GM18858 (cell line): ENCODE measurements at regions not wholly inside any gene's neighbourhood (a gene's known extent, or its start where the extent isn't known, plus 50 kb on each side); places are given as distances from the start of the nearest gene placed in this dataset.

Experiments
- ATAC-seq: cut with Tn5 transposase; IDR thresholded peaks from one replicate; pipeline ENCODE4 v1.9.1; 2021; ENCODE audit not compliant: unreplicated experiment

DNA sequence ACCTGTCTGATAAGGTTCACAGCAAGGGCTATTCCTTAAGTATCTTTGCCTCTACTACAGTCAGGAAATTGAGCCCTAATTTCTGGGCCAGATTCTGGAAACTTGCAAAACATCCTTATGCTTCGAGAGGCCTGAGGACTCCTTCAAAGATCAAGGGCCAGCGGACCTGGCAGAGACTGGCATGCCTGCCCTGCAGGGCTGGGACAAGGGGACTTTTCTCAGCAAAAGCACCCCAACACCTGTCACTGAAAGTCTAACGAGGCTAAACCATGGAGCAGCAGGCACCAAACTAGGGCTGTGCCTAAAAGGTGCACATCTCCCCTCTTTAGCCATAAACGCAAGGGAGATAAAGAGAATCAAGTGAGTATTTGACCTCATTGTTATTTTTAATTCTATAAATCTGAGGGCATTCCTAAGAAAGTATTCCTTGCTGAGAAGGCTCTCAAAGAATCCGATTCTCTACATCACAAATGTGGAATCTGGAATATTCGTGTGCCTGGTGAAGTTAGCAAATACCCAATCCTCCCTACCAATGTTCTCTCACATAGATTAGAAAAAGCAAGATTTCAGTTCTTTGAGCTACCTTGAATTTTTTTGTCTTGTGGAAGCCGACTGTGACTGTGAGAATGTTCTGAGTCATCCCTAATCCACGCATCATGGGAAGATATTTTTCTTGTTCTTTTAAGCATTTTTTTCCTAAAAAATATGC lies 328.2 kb upstream of the NOVA1 start:
- no peak for ATAC-seq

DNA sequence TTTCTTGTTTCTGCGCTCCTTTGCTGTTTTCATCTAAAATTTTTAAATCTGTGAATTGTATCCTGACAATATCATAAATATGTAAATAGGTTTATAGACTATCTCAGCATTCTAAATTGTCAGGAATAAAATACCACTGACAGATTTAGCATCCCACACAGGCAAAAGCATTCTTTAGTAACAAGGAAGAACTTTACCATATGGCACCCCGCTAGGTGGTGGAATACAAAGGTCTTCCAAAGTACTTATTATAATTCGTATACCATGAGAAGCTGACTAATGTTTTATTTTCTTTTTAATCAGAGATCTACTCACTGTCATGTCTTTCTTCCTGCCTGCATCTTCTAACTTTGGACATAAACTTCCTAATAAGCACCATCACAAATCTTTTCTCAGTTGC lies 328.8 kb upstream of the NOVA1 start:
- no peak for ATAC-seq

DNA sequence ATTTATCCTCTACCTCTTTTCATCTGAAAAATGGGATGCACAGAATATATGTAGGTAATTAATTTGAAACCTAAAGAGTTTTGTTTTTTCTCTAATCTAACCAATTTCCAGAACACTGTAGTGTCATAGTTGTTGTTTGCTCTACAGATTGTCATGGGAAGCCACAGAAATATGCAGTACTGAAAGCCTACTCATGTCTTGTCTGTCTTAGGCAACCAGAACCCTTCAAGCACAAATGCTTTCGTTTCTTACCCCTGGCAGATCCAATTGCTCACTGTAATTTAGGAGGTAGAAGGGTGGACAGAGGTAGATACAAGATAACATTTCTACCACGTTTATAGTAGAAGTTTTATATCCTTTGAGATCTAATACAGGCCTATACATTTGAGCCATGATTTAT lies 330.2 kb upstream of the NOVA1 start:
- no peak for ATAC-seq

DNA sequence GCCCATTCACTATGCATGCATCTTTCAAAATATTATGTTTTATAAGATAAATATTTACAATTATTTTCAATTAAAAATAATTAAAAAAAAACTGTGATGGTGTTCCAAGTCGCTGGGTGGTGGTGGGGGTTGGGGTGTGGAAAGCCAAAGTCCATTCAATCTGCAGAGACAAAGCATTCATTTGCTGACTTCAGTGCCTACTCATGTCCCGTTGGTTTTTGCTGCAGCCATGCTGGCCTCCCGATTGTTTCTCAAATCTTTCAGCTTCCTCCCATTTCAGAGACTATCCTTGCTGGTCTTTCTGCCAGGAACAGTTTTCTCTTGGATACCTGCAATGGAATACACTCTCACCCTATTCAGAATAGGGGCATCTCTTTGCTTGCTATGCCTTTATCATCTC lies 331.5 kb upstream of the NOVA1 start:
- no peak for ATAC-seq

DNA sequence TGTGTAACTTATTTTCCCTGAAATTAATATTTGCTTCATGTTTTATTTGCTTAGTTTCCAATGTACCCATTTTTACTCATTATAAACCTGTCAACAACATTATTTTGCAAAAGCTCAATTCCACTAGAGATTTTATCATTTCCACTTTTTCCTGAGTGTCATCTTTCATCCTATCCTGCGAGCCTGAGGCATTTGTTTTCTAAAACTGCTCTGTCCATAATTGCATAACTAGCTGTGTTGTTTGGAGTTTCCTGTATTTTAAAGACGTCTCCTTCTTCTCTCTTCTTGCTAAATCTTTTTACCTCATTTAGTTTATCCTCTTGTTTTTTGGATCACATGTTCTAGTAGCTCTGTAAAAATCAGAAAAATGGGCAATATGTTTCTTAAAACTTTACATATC lies 332.7 kb upstream of the NOVA1 start:
- no peak for ATAC-seq

DNA sequence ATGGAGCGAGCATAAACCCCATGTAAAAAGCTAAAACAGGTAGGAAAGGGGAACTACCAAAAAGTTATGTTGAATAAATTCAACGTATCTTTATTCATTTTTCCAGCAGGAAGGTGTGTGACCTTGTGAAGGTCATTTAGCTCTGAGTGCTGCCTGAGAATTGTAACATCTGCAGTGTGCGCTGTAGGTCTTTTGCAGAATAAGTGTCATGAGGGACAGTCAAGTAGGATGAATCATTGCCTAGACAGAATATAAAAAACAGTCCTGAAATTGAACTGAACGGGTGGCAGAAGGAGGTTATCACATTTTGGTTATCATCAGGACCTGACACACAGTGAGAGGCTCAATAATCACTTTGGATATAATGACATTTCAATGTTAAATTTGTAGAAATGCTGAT lies 334.8 kb upstream of the NOVA1 start:
- no peak for ATAC-seq

- ATAC-seq, result no peak
Measured at GRCh38 chr14:26933431-26933830, 335.6 kb upstream of the NOVA1 start.

- ATAC-seq, result no peak
Measured at GRCh38 chr14:26934151-26934550, 336.3 kb upstream of the NOVA1 start.

GRCh38 chr14:26935733-26936132 lies 337.9 kb upstream of the NOVA1 start:
- no peak for ATAC-seq

DNA sequence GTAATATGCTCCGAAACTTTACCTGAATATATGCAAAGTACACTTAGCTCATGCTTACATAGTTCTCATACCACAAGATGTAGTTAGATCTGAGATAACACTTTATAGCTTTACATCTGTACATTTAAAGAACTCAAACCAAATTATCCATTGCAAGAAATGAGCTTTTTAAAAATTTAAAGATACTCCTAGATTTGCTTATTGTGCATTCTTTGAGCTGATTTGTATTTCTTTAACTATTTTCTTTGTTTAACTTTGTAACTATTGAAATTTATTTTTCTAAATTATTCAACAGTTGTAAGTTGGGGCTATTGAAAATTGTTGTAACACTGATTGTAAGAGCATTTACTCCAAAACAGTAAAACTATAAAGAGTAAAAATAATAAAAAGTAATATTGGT lies 340.2 kb upstream of the NOVA1 start:
- ATAC-seq, result no peak

DNA sequence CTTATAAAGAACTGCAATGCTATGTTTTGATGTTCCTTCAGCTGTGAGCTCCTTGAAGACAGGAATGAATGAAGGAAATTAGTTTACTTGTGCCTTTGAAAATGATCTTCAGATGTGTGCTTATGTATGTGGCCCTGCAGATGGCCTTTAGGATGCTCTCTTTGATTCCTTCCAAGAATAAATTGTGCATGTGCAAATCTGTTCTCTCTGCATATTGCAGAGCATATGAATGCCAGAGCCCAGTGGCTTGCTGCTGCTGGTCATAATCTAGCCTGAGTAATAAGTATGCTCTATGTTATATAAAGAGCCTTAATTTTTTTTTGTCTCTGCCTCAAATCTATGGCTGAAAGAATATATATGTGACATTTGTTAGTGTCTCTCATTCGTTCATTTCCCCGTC lies 341.9 kb upstream of the NOVA1 start:
- ATAC-seq, result no peak

- no peak for ATAC-seq
Measured at GRCh38 chr14:26941521-26941920, 343.7 kb upstream of the NOVA1 start.

- ATAC-seq, result no peak
Measured at GRCh38 chr14:26947265-26947664, 349.4 kb upstream of the NOVA1 start.

GRCh38 chr14:26959437-26959836 lies 361.6 kb upstream of the NOVA1 start:
- ATAC-seq, result no peak

- ATAC-seq, result no peak
Measured at GRCh38 chr14:26959972-26960660, 362.3 kb upstream of the NOVA1 start.

DNA sequence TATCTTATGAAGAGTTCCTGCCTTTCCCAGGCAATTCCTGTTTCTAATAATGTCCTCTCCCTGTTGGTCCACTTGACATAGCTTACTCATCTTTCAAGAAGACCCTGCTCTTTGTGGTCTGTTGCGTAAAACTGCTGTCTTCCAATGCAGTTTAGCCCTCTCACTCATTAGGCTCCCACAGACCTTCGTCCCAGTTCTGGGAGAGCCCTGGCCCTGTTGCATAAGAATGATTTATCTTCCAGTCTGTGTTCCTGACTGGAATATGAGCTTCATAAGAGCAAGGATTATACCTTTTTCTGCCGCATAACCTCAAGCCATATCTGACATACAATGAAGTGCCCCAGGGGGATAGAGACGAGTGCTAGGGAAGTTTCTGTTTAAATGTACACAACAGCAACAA lies 365.9 kb upstream of the NOVA1 start:
- no peak for ATAC-seq

DNA sequence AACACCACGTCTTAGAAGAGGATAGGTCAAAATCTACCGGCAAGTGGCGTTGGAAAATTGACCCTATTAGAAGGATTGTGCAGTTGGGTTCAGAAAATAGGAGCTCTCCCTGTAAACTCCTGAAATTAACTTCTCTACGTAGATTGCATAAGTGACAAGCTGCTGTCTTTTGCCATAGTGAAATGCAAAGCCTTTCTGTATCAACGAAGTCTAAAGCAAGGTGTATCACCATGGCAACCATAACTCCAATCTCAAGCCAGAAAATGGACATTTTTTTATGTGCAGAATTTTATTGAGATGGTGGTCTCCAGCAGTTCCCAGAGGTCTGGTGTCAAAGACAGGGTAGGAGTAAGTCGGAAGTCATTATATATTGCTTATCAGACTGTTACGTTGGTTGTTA lies 367.7 kb upstream of the NOVA1 start:
- no peak for ATAC-seq

DNA sequence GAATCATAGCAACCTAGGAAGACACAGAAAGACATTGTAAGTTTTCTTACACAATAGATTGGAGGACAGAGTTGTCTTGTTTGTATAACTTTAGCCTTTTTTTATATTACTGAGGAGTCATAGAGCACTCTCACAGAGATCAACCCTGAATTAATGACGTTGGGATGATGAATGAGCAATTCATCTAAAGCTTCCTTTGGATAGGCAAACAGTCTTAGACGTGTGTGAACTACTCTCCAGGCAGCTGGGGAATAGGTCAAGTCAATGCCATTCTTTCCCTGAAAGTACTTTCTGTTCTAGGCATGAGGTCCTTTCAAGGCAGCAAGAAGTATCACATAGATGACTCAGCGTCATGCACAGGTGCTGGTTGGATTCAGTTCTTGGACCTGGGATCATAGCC lies 369.1 kb upstream of the NOVA1 start:
- ATAC-seq, result no peak

GRCh38 chr14:26974965-26975364 lies 377.1 kb upstream of the NOVA1 start:
- ATAC-seq, result no peak

- ATAC-seq, result no peak
Measured at GRCh38 chr14:26982071-26982470, 384.2 kb upstream of the NOVA1 start.

- ATAC-seq, result no peak
Measured at GRCh38 chr14:26984311-26985177, 386.7 kb upstream of the NOVA1 start.
